ENCODE measurements at regions not wholly inside any gene's neighbourhood (a gene's known extent, or its start where the extent isn't known, plus 50 kb on each side); places are given as distances from the start of the nearest gene placed in this dataset.

GRCh38 chr9:115359017-115359780, 241.2 kb upstream of the TNC start:
- no peaks in the 10 kb centered on the region for H3K27me3 ChIP-seq (ENCODE audit: control insufficient read depth in 1 of 2, insufficient read depth in 2 of 2, low read length in 2 of 2)
- no peaks in the 10 kb centered on the region for H3K4me1 ChIP-seq (ENCODE audit: control insufficient read depth in 1 of 2, insufficient read depth in 2 of 2, low read length in 2 of 2)
- H3K27ac ChIP-seq (ENCODE audit: low read depth, low read length) = no peak overlapping the region
- no peaks in the 10 kb centered on the region for H3K9me3 ChIP-seq (ENCODE audit: control insufficient read depth in 1 of 2, low read length in 2 of 2)
- H3K4me3 ChIP-seq (ENCODE audit: low read depth in 1 of 2, low read length in 2 of 2) = no peak overlapping the region
- no peak overlapping the region for H3K9ac ChIP-seq (ENCODE audit: low read depth in 1 of 2, low read length in 2 of 2)
- no peaks in the 10 kb centered on the region for H3K36me3 ChIP-seq (ENCODE audit: control insufficient read depth in 1 of 2, insufficient read depth in 2 of 2, low read length in 2 of 2)

- H3K9ac ChIP-seq (ENCODE audit: low read depth in 1 of 2, low read length in 2 of 2) = no peak overlapping the region
- H3K36me3 ChIP-seq (ENCODE audit: control insufficient read depth in 1 of 2, insufficient read depth in 2 of 2, low read length in 2 of 2) = no peaks in the 10 kb centered on the region
- no peak overlapping the region for H3K4me3 ChIP-seq (ENCODE audit: low read depth in 1 of 2, low read length in 2 of 2)
- H3K27ac ChIP-seq (ENCODE audit: low read depth, low read length) = no peak overlapping the region
- H3K9me3 ChIP-seq (ENCODE audit: control insufficient read depth in 1 of 2, low read length in 2 of 2) = no peaks in the 10 kb centered on the region
- no peaks in the 10 kb centered on the region for H3K4me1 ChIP-seq (ENCODE audit: control insufficient read depth in 1 of 2, insufficient read depth in 2 of 2, low read length in 2 of 2)
- H3K27me3 ChIP-seq (ENCODE audit: control insufficient read depth in 1 of 2, insufficient read depth in 2 of 2, low read length in 2 of 2) = no peaks in the 10 kb centered on the region
Measured at GRCh38 chr9:115360122-115360521, 242.2 kb upstream of the TNC start.

DNA sequence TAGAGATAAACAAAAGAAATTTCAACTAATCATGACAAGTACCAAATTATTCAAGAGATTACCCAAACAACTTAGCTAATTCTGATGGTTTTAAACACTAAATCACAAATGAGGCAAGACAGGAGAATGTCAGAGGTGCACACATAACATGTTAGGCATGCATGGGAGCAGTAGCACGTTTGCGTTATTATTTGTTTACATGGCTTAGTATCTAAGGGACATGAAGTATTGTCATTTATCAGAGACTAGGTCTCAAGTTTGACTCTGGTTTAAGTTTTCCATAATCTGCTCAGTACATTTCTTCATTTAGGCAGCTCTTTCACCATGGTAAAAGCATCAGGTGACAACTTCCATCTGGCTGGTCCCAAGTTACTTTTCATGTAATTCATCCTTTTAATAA, 244.1 kb upstream of the TNC start:
- H3K9me3 ChIP-seq (ENCODE audit: control insufficient read depth in 1 of 2, low read length in 2 of 2) = no peaks in the 10 kb centered on the region
- no peak overlapping the region for H3K9ac ChIP-seq (ENCODE audit: low read depth in 1 of 2, low read length in 2 of 2)
- H3K27ac ChIP-seq (ENCODE audit: low read depth, low read length) = no peak overlapping the region
- no peaks in the 10 kb centered on the region for H3K4me1 ChIP-seq (ENCODE audit: control insufficient read depth in 1 of 2, insufficient read depth in 2 of 2, low read length in 2 of 2)
- H3K27me3 ChIP-seq (ENCODE audit: control insufficient read depth in 1 of 2, insufficient read depth in 2 of 2, low read length in 2 of 2) = no peaks in the 10 kb centered on the region
- H3K4me3 ChIP-seq (ENCODE audit: low read depth in 1 of 2, low read length in 2 of 2) = no peak overlapping the region
- no peaks in the 10 kb centered on the region for H3K36me3 ChIP-seq (ENCODE audit: control insufficient read depth in 1 of 2, insufficient read depth in 2 of 2, low read length in 2 of 2)

DNA sequence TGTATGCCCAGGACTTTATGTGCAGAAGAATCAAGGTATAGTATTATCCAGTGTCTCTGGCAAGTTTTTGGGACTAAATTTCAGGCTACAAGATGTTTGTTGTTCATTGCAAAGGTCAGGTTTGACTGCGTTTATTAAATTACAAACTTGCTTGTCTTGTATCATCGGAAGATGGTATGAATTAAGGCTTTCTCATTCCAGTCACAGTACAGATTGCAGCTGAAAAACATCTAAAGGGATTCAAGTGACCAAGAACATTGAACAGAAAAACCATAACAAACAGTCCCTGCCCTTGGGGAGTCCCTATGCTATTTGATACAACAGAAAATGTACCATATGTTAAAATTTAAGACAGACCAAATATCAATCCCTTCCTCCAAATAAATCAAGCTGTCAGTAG, 244.7 kb upstream of the TNC start:
- H3K4me3 ChIP-seq (ENCODE audit: low read depth in 1 of 2, low read length in 2 of 2) = no peak overlapping the region
- no peaks in the 10 kb centered on the region for H3K36me3 ChIP-seq (ENCODE audit: control insufficient read depth in 1 of 2, insufficient read depth in 2 of 2, low read length in 2 of 2)
- H3K27me3 ChIP-seq (ENCODE audit: control insufficient read depth in 1 of 2, insufficient read depth in 2 of 2, low read length in 2 of 2) = no peaks in the 10 kb centered on the region
- no peak overlapping the region for H3K9ac ChIP-seq (ENCODE audit: low read depth in 1 of 2, low read length in 2 of 2)
- no peaks in the 10 kb centered on the region for H3K9me3 ChIP-seq (ENCODE audit: control insufficient read depth in 1 of 2, low read length in 2 of 2)
- no peak overlapping the region for H3K27ac ChIP-seq (ENCODE audit: low read depth, low read length)
- H3K4me1 ChIP-seq (ENCODE audit: control insufficient read depth in 1 of 2, insufficient read depth in 2 of 2, low read length in 2 of 2) = no peaks in the 10 kb centered on the region

- Histone ChIP-seq H3K27me3 (ENCODE audit: control insufficient read depth in 1 of 2, insufficient read depth in 2 of 2, low read length in 2 of 2) (no peaks in the 10 kb centered on the region), H3K27ac (ENCODE audit: low read depth, low read length) (no peak overlapping the region), H3K36me3 (ENCODE audit: control insufficient read depth in 1 of 2, insufficient read depth in 2 of 2, low read length in 2 of 2) (no peaks in the 10 kb centered on the region), H3K9me3 (ENCODE audit: control insufficient read depth in 1 of 2, low read length in 2 of 2) (no peaks in the 10 kb centered on the region), H3K4me1 (ENCODE audit: control insufficient read depth in 1 of 2, insufficient read depth in 2 of 2, low read length in 2 of 2) (no peaks in the 10 kb centered on the region), H3K4me3 (ENCODE audit: low read depth in 1 of 2, low read length in 2 of 2) (no peak overlapping the region), H3K9ac (ENCODE audit: low read depth in 1 of 2, low read length in 2 of 2) (no peak overlapping the region)
Measured at GRCh38 chr9:115364991-115365390, 247.0 kb upstream of the TNC start.

DNA sequence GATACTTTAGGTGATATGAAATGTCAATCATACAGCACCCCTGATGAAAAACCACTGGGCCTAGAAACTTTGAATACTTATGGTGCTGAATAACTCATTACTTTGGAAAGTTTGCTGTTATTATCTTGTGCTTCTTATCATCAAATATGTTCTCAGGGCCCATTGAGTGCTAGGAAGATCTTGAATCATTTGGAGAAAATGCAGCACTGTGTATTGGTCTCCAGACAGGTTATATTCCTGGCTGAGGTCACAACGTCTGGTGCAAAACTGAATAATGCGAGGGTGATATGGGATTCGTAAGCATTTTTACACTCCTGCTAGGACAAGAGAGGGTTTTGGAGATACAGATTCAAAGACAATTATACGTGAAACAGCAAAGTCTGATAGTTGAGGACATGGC, 249.4 kb upstream of the TNC start:
- no peaks in the 10 kb centered on the region for H3K27me3 ChIP-seq (ENCODE audit: control insufficient read depth in 1 of 2, insufficient read depth in 2 of 2, low read length in 2 of 2)
- no peak overlapping the region for H3K27ac ChIP-seq (ENCODE audit: low read depth, low read length)
- H3K36me3 ChIP-seq (ENCODE audit: control insufficient read depth in 1 of 2, insufficient read depth in 2 of 2, low read length in 2 of 2) = no peaks in the 10 kb centered on the region
- H3K9ac ChIP-seq (ENCODE audit: low read depth in 1 of 2, low read length in 2 of 2) = no peak overlapping the region
- no peaks in the 10 kb centered on the region for H3K9me3 ChIP-seq (ENCODE audit: control insufficient read depth in 1 of 2, low read length in 2 of 2)
- H3K4me1 ChIP-seq (ENCODE audit: control insufficient read depth in 1 of 2, insufficient read depth in 2 of 2, low read length in 2 of 2) = no peaks in the 10 kb centered on the region
- no peak overlapping the region for H3K4me3 ChIP-seq (ENCODE audit: low read depth in 1 of 2, low read length in 2 of 2)

DNA sequence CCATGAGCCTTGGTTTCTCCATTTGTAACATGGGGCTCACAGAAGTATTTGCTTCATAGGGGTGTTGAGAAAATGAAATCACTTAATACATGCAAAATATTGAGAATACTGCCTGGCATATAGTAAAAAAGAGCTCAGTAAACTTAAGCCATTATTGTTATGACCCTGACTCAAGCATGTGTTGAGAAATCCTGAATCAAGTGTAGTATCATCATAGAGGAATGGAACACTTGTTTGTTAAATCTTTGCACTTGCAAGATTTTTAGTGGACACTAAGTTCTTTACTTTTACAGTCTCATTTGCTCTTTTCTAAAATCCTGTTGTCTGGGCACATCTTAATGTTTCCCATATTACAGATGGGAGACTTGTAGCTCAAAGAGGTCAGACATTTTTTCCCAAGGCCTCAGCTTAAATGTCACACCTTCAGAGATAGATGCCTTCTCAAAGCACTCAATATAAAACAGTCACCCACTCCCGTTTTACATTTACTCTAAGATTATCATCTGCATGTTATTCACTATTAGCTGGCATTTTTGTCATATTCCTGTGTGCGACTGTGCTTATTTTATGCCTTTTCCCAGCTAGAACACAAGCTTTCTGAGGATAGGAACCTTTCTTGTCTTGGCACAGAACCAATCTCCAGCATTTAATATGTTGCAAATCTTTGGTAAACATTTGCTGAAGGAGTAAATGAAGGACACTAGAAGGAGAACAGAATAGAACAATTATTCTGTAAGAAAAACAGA, 250.0 kb upstream of the TNC start:
- H3K36me3 ChIP-seq (ENCODE audit: control insufficient read depth in 1 of 2, insufficient read depth in 2 of 2, low read length in 2 of 2) = no peaks in the 10 kb centered on the region
- H3K27ac ChIP-seq (ENCODE audit: low read depth, low read length) = no peak overlapping the region
- H3K4me1 ChIP-seq (ENCODE audit: control insufficient read depth in 1 of 2, insufficient read depth in 2 of 2, low read length in 2 of 2) = no peaks in the 10 kb centered on the region
- H3K27me3 ChIP-seq (ENCODE audit: control insufficient read depth in 1 of 2, insufficient read depth in 2 of 2, low read length in 2 of 2) = no peaks in the 10 kb centered on the region
- no peak overlapping the region for H3K9ac ChIP-seq (ENCODE audit: low read depth in 1 of 2, low read length in 2 of 2)
- H3K4me3 ChIP-seq (ENCODE audit: low read depth in 1 of 2, low read length in 2 of 2) = no peak overlapping the region
- no peaks in the 10 kb centered on the region for H3K9me3 ChIP-seq (ENCODE audit: control insufficient read depth in 1 of 2, low read length in 2 of 2)

GRCh38 chr9:115369322-115369957, 251.5 kb upstream of the TNC start:
- no peaks in the 10 kb centered on the region for H3K4me1 ChIP-seq (ENCODE audit: control insufficient read depth in 1 of 2, insufficient read depth in 2 of 2, low read length in 2 of 2)
- H3K27ac ChIP-seq (ENCODE audit: low read depth, low read length) = no peak overlapping the region
- no peak overlapping the region for H3K9ac ChIP-seq (ENCODE audit: low read depth in 1 of 2, low read length in 2 of 2)
- no peaks in the 10 kb centered on the region for H3K27me3 ChIP-seq (ENCODE audit: control insufficient read depth in 1 of 2, insufficient read depth in 2 of 2, low read length in 2 of 2)
- no peaks in the 10 kb centered on the region for H3K9me3 ChIP-seq (ENCODE audit: control insufficient read depth in 1 of 2, low read length in 2 of 2)
- H3K36me3 ChIP-seq (ENCODE audit: control insufficient read depth in 1 of 2, insufficient read depth in 2 of 2, low read length in 2 of 2) = no peaks in the 10 kb centered on the region
- H3K4me3 ChIP-seq (ENCODE audit: low read depth in 1 of 2, low read length in 2 of 2) = no peak overlapping the region

DNA sequence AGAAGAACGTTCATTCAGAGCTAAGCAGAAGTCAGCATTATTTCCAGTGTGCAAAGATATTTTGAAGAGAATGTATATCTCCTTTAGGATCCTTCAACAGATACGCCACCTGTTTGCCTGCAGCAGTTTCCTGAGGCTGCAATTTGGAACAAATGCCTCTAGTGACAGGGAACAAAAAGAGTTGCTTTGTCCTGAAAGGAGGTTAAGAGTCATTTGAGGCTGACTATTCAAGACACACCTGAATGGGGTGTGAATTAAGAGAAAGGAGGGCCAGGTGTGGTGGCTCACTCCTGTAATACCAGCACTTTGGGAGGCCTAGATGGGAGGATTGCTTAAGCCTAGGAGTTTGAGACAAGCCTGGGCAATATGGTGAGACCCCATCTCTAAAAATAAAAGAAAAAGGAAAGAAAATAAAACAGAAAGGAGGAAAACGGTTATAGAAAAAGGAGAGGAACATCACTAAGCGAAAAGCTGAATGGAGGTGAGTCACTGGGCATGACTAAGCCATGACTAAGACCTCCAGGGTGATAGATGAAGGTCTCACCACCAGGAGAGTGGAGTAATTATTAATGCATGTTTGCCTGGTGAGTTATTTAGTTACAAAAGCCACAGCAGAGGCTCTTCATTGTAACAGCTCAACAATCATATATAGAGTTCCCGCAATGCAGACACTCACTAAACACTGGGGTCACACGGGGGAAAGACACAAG, 255.2 kb upstream of the TNC start:
- Histone ChIP-seq H3K27me3 (ENCODE audit: control insufficient read depth in 1 of 2, insufficient read depth in 2 of 2, low read length in 2 of 2) (no peaks in the 10 kb centered on the region), H3K4me1 (ENCODE audit: control insufficient read depth in 1 of 2, insufficient read depth in 2 of 2, low read length in 2 of 2) (no peaks in the 10 kb centered on the region), H3K9ac (ENCODE audit: low read depth in 1 of 2, low read length in 2 of 2) (no peak overlapping the region), H3K4me3 (ENCODE audit: low read depth in 1 of 2, low read length in 2 of 2) (no peak overlapping the region), H3K9me3 (ENCODE audit: control insufficient read depth in 1 of 2, low read length in 2 of 2) (no peaks in the 10 kb centered on the region), H3K36me3 (ENCODE audit: control insufficient read depth in 1 of 2, insufficient read depth in 2 of 2, low read length in 2 of 2) (no peaks in the 10 kb centered on the region), H3K27ac (ENCODE audit: low read depth, low read length) (no peak overlapping the region)

- H3K36me3 ChIP-seq (ENCODE audit: control insufficient read depth in 1 of 2, insufficient read depth in 2 of 2, low read length in 2 of 2) = no peaks in the 10 kb centered on the region
- no peaks in the 10 kb centered on the region for H3K9me3 ChIP-seq (ENCODE audit: control insufficient read depth in 1 of 2, low read length in 2 of 2)
- no peak overlapping the region for H3K4me3 ChIP-seq (ENCODE audit: low read depth in 1 of 2, low read length in 2 of 2)
- H3K27ac ChIP-seq (ENCODE audit: low read depth, low read length) = no peak overlapping the region
- H3K4me1 ChIP-seq (ENCODE audit: control insufficient read depth in 1 of 2, insufficient read depth in 2 of 2, low read length in 2 of 2) = no peaks in the 10 kb centered on the region
- no peaks in the 10 kb centered on the region for H3K27me3 ChIP-seq (ENCODE audit: control insufficient read depth in 1 of 2, insufficient read depth in 2 of 2, low read length in 2 of 2)
- H3K9ac ChIP-seq (ENCODE audit: low read depth in 1 of 2, low read length in 2 of 2) = no peak overlapping the region
Measured at GRCh38 chr9:115373710-115374045, 255.7 kb upstream of the TNC start.
